ENCODE measurements at regions not wholly inside any gene's neighbourhood (a gene's known extent, or its start where the extent isn't known, plus 50 kb on each side); places are given as distances from the start of the nearest gene placed in this dataset.

- H3K27me3 Mint-ChIP-seq = no peaks in the 10 kb centered on the region
- no peaks in the 10 kb centered on the region for H3K9me3 Mint-ChIP-seq
- H3K36me3 Mint-ChIP-seq = no peaks in the 10 kb centered on the region
- POLR2A ChIA-PET = interaction anchor here (0.6 to 0.9 kb wide), 4 partner anchors 9 to 286 kb away, joined by 3 to 4 read pairs (median 4); no protein-coding TSS in a partner anchor
- H3K4me1 Mint-ChIP-seq = peaks cover 8 to 25% (median 17%) of the 10 kb centered on the region in 4 donors
- DNase-seq = no peak
- H3K27ac Mint-ChIP-seq = peak overlapping the region in 4 of 10 donors; percentile 14 to 57 (median 50)
- no peak overlapping the region for H3K4me3 Mint-ChIP-seq
- no peak for ATAC-seq
Measured at GRCh38 chr16:85441890-85442670, 171.0 kb upstream of the GSE1 start.

- no peaks in the 10 kb centered on the region for H3K27me3 Mint-ChIP-seq
- no peak overlapping the region for H3K4me3 Mint-ChIP-seq
Measured at GRCh38 chr16:85443116-85443515, 170.0 kb upstream of the GSE1 start.

GRCh38 chr16:85443531-85443930 is 169.6 kb upstream of the GSE1 start:
- H3K4me1 Mint-ChIP-seq = peaks cover 20 to 40% (median 31%) of the 10 kb centered on the region in 4 donors
- DNase-seq (no peak), ATAC-seq (no peak)
- peak overlapping the region in 1 of 10 donors; percentile 18 for H3K27ac Mint-ChIP-seq
- no peaks in the 10 kb centered on the region for H3K27me3 Mint-ChIP-seq
- POLR2A ChIA-PET = interaction anchor here (0.7 kb wide), 2 partner anchors 82 to 1388 kb away, joined by 5 to 6 read pairs; no protein-coding TSS in a partner anchor
- no peaks in the 10 kb centered on the region for H3K9me3 Mint-ChIP-seq
- H3K36me3 Mint-ChIP-seq = no peaks in the 10 kb centered on the region
- H3K4me3 Mint-ChIP-seq = no peak overlapping the region

More at GRCh38 chr16:85443116-85443515, 170.0 kb upstream of the GSE1 start:
- H3K27ac Mint-ChIP-seq = no peak overlapping the region
- no peaks in the 10 kb centered on the region for H3K9me3 Mint-ChIP-seq
- H3K36me3 Mint-ChIP-seq = no peaks in the 10 kb centered on the region
- no peak for ATAC-seq
- POLR2A ChIA-PET = interaction anchor here (0.7 to 0.9 kb wide), 2 partner anchors 19 to 1388 kb away, joined by 3 to 5 read pairs; no protein-coding TSS in a partner anchor
- H3K4me1 Mint-ChIP-seq = peaks cover 17 to 36% (median 27%) of the 10 kb centered on the region in 4 donors
- DNase-seq = no peak

- ATAC-seq = no peak
- Mint-ChIP-seq H3K27me3 (no peaks in the 10 kb centered on the region), H3K27ac (peak overlapping the region in 5 of 10 donors; percentile 29 to 79 (median 59)), H3K4me3 (peak overlapping the region in 6 of 10 donors; percentile 33 to 57 (median 48)), H3K4me1 (peaks cover 25 to 55% (median 46%) of the 10 kb centered on the region in 4 donors), H3K9me3 (no peaks in the 10 kb centered on the region), H3K36me3 (no peaks in the 10 kb centered on the region)
- POLR2A ChIA-PET = interaction anchor here (1.2 to 6.5 kb wide), 6 partner anchors 8 to 168 kb away, joined by 3 to 87 read pairs (median 30); partner anchors contain the start of gene GSE1
- DNase-seq = peak in 2 of 10 donors; percentile 29 to 32
Measured at GRCh38 chr16:85445064-85445778, 167.9 kb upstream of the GSE1 start.

DNA sequence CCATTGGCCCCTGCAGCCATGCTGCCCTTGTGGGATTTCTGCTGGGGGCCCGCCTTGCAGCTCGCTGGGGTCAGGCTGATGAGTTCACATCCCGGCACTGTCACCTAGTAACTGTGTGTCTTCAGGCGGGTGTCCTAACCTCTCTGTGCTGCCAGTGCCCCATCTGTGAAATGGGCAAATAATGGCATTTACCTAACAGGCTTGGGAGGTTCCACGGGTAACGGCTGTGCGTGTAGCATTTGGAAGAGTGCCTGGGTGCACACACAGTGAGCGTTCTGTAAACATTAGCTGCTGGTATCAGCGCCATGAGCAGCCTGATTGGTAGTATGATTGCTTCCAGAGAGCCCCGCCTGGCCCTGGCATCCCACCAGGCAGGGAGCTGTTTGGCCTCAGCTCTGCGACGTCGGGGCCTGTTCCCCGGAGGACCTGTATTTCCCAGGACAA is 167.3 kb upstream of the GSE1 start:
- ATAC-seq = no peak
- Mint-ChIP-seq H3K36me3 (no peaks in the 10 kb centered on the region), H3K4me3 (peak overlapping the region in 1 of 10 donors; percentile 9), H3K27me3 (no peaks in the 10 kb centered on the region), H3K9me3 (no peaks in the 10 kb centered on the region), H3K4me1 (peaks cover 25 to 56% (median 47%) of the 10 kb centered on the region in 4 donors), H3K27ac (peak overlapping the region in 3 of 10 donors; percentile 13 to 40 (median 35))
- POLR2A ChIA-PET = interaction anchor here (0.7 to 6.5 kb wide), 6 partner anchors 9 to 167 kb away, joined by 3 to 87 read pairs (median 30); partner anchors contain the start of gene GSE1
- DNase-seq = no peak

- H3K27me3 Mint-ChIP-seq = no peaks in the 10 kb centered on the region
- H3K36me3 Mint-ChIP-seq = no peaks in the 10 kb centered on the region
- POLR2A ChIA-PET = interaction anchor here (1.7 to 6.5 kb wide), 5 partner anchors 10 to 166 kb away, joined by 6 to 87 read pairs (median 57); partner anchors contain the start of gene GSE1
- ATAC-seq (peak; percentile 22 to 24), DNase-seq (peak in 3 of 10 donors; percentile 19 to 33 (median 29))
- H3K4me3 Mint-ChIP-seq = peak overlapping the region in 4 of 10 donors; percentile 32 to 86 (median 56)
- H3K4me1 Mint-ChIP-seq = peaks cover 29 to 65% (median 57%) of the 10 kb centered on the region in 4 donors
- H3K9me3 Mint-ChIP-seq = no peaks in the 10 kb centered on the region
- peak overlapping the region in 9 of 10 donors; percentile 40 to 97 (median 75) for H3K27ac Mint-ChIP-seq
Measured at GRCh38 chr16:85446951-85447692, 166.0 kb upstream of the GSE1 start.

DNA sequence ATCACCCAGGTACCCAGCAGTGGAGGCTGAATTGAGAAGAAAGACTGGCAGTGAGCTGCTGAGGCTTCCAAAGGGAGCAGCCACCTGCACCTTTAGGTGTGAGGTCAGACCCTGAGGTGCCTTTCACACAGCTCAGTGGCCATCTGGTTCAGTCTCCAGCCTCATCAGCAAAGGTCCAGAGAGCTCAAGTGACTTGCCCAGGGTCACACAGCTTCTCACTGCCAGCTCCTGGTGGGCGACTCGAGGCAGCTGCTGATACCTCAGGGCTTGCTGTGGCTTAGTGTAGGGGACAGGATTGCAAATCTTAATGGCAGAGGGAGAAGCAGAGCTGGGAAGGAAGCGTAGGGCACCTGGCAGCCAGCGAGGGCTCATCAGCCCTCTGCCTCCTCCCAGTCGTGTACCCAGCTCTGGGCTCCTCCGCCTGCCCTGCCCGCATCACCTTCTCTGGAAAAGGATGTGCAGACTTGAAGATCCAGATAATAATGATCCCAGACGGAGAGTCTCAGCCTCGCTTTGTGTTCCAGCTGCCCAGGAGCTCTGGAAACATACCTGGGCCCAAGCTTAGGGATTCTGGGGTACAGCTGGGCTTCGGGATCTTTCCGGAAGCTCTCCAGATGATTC is 165.3 kb upstream of the GSE1 start:
- POLR2A ChIA-PET = interaction anchor here (0.6 to 6.5 kb wide), 9 partner anchors 11 to 165 kb away, joined by 3 to 87 read pairs (median 16); partner anchors contain the start of gene GSE1
- Mint-ChIP-seq H3K27me3 (no peaks in the 10 kb centered on the region), H3K36me3 (no peaks in the 10 kb centered on the region), H3K4me1 (peaks cover 28 to 69% (median 59%) of the 10 kb centered on the region in 4 donors), H3K27ac (peak overlapping the region; percentile 66 to 98 (median 92)), H3K9me3 (no peaks in the 10 kb centered on the region), H3K4me3 (peak overlapping the region in 9 of 10 donors; percentile 73 to 86 (median 81))
- DNase-seq (no peak), ATAC-seq (no peak)

GRCh38 chr16:85448557-85449190 is 164.4 kb upstream of the GSE1 start:
- ATAC-seq (peak; percentile 84 to 85), DNase-seq (peak; percentile 48 to 88 (median 73))
- peak overlapping the region; percentile 86 to 98 (median 96) for H3K27ac Mint-ChIP-seq
- H3K36me3 Mint-ChIP-seq = no peaks in the 10 kb centered on the region
- H3K4me3 Mint-ChIP-seq = peak overlapping the region; percentile 73 to 86 (median 80)
- no peaks in the 10 kb centered on the region for H3K9me3 Mint-ChIP-seq
- POLR2A ChIA-PET = interaction anchor here (0.6 to 6.5 kb wide), 12 partner anchors 12 to 164 kb away, joined by 3 to 87 read pairs (median 8); partner anchors contain the start of gene GSE1
- peaks cover 28 to 77% (median 66%) of the 10 kb centered on the region in 4 donors for H3K4me1 Mint-ChIP-seq
- H3K27me3 Mint-ChIP-seq = no peaks in the 10 kb centered on the region

GRCh38 chr16:85449191-85449884 is 163.8 kb upstream of the GSE1 start:
- peak; percentile 38 to 53 for ATAC-seq
- peak overlapping the region; percentile 86 to 98 (median 96) for H3K27ac Mint-ChIP-seq

GRCh38 chr16:85449885-85450245 is 163.3 kb upstream of the GSE1 start:
- Mint-ChIP-seq H3K4me1 (peaks cover 28 to 77% (median 67%) of the 10 kb centered on the region in 4 donors), H3K36me3 (no peaks in the 10 kb centered on the region), H3K9me3 (no peaks in the 10 kb centered on the region), H3K27me3 (no peaks in the 10 kb centered on the region), H3K4me3 (peak overlapping the region in 8 of 10 donors; percentile 4 to 86 (median 73)), H3K27ac (peak overlapping the region; percentile 63 to 97 (median 96))
- DNase-seq (no peak), ATAC-seq (no peak)
- POLR2A ChIA-PET = interaction anchor here (0.9 to 6.5 kb wide), 7 partner anchors 12 to 163 kb away, joined by 3 to 87 read pairs (median 18); partner anchors contain the start of gene GSE1

More at GRCh38 chr16:85449191-85449884, 163.8 kb upstream of the GSE1 start:
- no peaks in the 10 kb centered on the region for H3K9me3 Mint-ChIP-seq
- POLR2A ChIA-PET = interaction anchor here (0.8 to 6.5 kb wide), 12 partner anchors 12 to 164 kb away, joined by 3 to 87 read pairs (median 6); partner anchors contain the start of gene GSE1
- H3K4me3 Mint-ChIP-seq = peak overlapping the region; percentile 73 to 86 (median 80)
- no peak for DNase-seq
- H3K36me3 Mint-ChIP-seq = no peaks in the 10 kb centered on the region
- H3K27me3 Mint-ChIP-seq = no peaks in the 10 kb centered on the region
- peaks cover 28 to 77% (median 68%) of the 10 kb centered on the region in 4 donors for H3K4me1 Mint-ChIP-seq
